Hematopoietic multipotent progenitor cell (in vitro differentiated cells): ENCODE measurements at regions not wholly inside any gene's neighbourhood (a gene's known extent, or its start where the extent isn't known, plus 50 kb on each side); places are given as distances from the start of the nearest gene placed in this dataset.
"Not testable (repeated sequence)": the region's sequence is repeated elsewhere in the genome, so short reads cannot be mapped to it uniquely, and the experiment has no call there.

Experiments
- DNase-seq, 3 donors: peaks; one replicate each; pipeline ENCODE4 v3.0.0-alpha.2; 2011 to 2015; ENCODE audit warnings: low read depth in 2 of 3, low spot score in 2 of 3

DNA sequence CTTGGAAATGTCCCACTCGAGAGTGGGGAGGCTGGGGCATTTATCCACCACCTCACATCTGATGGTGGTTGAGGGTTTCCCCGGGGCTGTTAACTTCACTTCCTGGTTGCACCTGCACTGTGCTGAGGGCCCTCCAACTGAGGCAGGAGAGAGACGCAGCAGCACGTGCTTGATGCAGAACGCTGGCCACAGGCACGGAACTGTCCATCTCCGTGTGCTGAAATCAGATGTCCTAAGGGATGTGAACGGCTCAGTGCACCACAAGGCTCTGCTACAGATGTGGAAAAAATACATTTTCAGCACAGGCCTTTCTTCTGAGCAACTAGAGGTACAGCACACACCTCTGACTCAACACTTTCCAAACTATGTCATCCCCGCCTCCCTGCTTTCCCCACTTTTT, 114.8 kb upstream of the C16orf82 start:
- DNase-seq = no peak

DNA sequence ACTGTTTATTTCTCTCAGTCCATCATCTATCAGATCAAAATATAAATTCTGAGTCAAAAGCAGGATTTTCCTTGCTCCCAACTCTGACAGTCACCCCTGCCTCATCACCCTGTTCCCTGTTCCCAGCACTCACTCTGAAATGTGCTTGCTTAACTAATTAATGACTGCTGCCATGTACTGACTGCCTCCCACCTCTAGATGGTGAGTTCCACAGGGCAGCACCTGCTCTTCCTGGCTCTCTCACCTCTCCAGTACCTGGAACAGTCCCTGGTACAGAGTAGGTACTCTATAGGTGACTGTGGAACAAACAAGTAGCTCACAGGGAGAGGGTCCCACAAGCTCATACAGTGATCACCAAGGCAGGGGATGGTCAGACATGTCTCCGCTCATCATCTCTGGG, 114.3 kb upstream of the C16orf82 start:
- DNase-seq = no peak

DNA sequence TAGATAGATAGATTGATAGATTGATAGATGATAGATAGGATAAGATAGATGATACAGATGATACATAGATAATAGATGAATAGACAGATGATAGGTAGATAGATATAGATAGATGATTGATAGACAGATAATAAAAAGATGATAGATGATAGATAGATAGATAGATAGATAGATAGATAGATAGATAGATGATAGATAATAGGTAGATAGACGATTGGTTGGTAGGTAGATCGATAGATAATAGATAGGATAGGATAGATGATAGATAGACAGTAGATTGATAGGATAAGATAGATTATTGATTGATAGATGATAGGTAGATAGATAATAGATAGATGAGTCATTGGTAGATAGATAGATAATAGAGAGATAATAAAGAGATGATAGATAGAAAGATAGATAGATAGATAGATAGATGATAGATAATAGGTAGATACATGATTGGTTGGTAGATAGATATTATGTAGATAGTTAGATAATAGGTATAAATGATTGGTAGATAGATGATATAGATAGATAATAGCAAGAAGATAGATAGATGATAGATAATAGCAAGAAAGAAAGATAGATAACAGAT, 109.4 kb upstream of the C16orf82 start:
- no peak for DNase-seq

DNA sequence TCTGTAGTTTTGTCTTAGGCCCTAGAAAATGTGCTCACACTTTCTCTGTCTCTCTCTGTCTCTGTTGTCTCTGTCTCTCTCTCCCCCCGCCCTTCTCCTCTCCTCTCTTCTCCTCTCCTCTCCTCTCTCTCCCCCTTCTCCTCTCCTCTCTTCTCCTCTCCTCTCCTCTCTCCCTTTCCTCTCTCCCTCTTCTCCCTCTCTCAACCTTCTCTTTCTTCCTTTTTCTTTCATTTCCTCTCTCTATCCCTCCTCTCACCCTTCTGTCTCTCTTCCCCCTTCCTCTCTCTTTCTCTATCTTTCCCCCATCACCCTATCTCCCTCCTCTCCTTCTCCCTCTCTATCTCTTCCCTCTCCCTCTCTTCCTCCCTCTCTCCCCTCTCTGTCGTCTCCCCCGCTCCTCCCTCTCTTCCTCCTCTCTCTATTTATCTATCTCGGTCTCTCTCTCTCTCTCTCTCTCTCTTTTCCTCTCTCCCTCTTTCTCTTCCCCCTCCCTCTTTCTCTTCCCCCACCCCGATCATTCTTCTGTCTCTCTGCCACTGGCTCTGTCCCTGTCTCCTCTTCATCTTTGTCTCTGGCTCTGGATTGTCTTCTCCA, 107.2 kb upstream of the C16orf82 start:
- DNase-seq = no peak

DNA sequence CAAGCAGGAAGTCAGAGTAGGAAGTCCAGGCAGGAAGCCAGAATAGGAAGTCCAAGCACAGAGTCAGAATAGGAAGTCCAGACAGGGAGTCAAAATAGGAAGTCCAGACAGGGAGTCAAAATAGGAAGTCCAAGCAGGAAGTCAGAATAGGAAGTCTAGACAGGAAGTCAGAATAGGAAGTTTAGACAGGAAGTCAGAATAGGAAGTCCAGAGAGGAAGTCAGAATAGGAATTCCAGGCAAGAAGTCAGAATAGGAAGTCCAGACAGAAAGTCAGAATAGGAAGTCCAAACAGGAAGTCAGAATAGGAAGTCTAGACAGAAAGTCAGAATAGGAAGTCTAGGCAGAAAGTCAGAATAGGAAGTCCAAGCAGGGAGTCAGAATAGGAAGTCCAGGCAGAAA, 105.3 kb upstream of the C16orf82 start:
- DNase-seq = no peak

DNA sequence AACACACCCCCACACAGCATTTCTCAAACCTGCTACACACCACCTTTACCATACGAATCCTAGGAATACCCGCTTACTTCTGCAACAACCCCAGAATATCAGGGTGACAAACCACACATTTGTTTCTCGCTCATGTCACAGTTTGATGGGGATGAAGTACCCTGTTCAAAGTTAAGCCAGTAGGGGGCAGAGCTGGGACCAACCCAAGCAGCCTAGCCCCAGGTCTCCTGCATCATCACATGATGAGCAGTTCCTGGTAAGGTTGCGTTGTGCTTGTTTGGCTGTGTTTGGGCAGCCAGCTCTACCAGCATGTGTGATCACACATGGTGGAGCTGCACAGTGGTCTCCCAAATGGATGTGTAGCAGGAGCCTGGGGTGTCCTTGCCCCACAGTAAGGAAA, 103.6 kb upstream of the C16orf82 start:
- peak in 1 of 3 donors; percentile 3 for DNase-seq

DNA sequence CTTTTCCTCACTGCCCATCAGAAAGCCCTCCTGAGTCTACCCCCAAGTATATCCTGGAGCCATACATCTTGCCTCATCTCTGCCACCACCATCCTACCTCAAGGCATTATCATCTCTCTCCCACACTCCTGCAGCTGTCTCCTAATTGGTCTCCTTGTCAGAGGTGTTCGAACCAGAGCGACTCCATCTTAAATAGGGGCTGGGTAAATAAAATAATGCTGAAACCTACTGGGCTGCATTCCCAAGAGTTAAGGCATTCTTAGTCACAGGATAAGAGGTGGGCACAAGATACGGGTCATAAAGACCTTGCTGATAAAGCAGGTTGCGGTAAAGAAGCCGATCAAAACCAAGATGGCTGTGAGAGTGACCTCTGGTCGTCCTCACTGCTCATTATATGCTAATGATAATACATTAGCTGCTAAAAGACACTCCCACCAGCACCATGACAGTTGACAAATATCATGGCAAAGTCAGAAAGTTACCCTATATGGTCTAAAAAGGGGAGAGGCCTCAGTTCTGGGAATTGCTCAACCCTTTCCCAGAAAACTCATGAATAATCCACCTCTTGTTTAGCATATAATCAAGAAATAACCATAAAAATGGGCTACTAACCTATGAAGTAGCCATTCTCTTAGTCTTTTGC, 97.0 kb upstream of the C16orf82 start:
- no peak for DNase-seq

DNA sequence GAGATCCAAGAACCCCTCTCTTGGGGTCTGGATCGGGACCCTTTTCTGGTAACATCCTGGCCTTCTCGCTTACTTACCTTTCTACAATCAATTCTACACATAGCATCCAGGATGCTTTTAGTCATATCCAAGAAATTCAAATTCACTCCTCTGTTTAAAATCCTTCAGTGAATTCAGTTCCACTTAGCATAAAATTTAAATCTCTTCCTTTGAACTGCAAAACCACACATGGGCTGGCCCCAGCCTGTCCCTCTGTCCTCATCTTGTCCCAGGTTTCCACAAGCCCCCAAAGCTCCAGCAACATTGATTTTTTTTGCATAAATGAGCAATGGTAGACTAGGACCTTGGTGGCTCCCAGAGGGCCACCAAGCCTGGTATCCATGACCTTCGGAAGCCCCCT, 96.4 kb upstream of the C16orf82 start:
- DNase-seq = no peak

DNA sequence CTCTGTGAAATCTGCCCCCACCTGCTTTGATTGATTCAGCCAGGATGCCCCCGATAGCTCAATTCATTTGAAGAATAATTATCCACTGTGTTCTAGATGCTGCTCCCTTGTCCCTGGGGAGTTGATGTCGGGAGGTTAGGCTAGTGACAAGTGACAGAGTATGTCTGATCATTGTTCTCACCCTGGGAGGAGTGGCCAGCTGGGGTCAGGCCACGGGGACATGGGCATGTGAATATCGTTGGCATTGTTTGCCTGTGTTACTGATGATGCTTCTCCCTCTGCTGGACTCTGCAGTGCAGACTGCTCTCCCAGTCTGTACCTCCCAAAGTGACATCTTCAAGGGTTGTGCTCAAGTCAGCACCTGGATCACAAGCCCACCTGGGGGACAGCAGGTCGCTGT, 89.9 kb upstream of the C16orf82 start:
- no peak for DNase-seq

DNA sequence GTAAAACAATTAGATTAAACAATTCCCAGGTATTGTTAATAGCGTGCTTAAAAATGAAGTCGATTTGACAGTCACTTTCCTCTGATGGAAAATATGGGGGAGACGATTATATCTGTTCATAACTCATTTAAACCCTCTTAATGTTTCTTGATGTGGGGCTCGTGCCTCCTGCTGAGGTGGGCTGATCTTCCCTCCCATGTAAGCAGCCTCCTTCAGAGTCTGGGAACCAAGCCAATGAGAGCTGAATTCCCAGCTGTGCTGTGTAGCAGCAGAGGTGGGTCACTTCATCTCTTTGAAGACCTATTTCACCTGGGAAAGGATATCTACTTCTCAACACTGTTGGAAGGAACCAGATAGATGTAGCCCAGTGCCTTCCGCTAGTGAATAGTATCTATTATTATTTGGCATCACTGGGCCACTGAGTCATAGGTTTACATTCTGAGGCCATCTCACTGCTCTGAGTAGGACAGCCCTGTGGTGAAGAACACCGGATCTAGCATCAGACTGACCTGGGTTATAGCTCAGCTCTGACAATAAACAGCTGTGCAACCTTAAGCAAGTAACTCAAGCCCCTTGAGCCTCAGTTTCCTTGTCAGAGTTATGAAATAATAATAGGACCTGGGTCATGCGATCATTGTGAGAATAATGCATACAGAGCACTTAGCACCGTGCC, 85.3 kb upstream of the C16orf82 start:
- no peak for DNase-seq

DNA sequence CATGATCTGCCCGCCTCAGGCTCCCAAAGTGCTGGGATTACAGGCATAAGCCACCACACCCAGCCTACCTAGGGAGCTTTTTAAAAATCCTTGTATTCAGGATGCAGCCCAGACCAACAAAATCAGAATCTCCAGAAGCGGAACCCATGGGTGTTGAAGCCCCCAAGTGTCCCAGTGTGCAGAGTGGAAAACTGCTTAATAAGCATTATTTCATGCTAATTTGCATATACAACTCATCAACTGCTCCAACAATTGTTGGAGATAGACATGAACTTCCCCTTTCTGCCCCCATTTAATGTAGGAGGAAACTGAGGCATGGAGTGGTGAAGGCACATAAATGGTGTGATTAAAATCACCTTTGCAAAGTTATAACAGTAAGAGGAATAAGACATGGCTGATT, 84.3 kb upstream of the C16orf82 start:
- DNase-seq = no peak

DNA sequence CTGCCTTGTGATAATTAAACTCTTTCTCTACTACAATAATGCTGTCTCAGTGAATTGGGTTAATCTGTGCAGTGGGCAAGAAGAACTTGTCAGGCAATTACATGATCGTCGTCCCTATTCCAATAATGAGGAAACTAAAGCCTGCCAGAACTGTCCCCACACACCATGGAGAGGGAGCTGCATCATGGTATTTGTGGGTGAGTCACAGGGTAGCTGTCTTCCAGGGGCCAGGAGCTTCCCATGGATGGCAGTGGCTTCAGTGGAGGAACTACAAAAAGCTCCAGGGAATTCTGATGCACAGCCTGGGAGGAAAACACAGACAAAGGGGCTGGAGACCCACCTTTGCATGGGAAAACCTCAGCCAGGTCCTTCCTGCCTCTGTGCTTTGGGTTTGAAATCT, 83.3 kb upstream of the C16orf82 start:
- DNase-seq = no peak

DNA sequence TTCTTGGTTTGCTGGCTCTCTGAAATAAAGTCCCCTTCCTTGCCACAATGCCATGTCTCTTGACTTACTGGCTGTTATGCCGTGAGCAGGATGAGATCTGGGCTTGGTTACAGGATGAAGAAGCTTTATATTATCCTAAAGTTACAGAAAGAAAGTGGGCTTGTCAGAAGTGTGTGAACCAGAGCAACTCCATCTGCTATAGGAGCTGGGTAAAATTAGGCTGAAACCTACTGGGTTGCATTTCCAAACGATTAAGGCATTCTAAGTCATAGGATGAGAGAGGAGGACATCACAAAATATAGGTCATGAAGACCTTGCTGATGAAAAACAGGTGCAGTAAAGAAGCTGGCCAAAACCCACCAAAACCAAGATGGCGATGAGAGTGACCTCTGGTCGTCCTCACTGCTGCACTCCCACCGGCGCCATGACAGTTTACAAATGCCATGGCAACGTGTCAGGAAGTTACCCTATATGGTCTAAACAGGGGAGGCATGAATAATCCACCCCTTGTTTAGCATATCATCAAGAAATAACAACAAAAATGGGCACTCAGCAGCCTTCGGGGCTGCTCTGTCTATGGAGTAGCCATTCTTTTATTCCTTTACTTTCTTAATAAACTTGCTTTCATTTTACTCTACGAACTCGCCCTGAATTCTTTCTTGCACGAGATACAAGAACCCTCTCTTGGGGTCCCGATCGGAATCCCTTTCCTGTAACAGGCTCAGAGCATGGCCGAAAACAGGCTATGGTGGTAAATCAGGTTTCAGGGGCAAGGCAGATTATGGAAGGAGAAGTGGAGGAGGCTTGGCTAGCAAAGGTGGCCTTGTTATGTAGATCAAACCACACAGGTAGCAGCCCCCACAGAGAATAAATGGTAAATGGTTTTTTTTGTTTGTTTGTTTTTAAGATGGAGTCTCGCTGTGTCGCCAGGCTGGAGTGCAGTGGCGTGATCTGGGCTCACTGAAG, 81.3 kb upstream of the C16orf82 start:
- no peak for DNase-seq

DNA sequence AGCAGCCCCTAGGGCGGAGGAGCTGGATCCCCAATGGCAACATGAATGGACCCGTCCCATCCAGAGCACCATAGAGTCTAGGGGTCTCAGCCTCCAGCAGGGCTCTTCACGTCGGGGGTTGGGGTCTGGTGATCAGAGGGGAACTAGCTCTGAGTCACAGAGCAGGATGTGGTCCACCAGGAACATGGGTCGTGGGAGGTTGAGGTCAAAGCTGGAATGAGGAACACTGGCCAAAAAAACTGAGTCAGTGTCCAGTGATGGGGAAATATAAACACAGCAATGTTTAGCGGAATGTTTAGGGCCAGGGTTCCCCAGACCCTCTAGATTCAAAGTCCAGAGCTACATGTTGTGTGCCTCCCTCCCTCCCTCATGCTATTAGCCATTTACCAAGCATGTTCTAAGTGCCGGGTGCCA, 79.1 kb upstream of the C16orf82 start:
- DNase-seq = no peak

DNA sequence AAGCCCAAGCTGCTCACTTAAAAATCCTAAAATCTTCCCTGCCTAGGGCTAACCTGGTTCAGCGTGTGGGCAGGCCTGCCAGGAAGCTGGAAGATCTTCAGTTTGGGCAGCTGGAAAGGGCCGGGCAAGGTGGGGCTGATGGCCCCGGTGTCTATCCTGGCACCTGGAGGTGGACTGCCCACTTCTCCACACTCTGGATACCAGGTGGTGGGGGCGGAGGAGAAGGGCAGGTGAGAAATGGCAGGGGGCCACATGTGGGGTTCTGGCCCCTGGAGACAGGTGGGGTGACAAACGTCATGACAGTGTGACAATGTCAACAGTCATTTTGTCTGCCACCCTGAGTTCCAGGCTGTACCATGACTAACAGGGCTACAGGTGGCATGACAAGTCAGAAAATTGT, 78.5 kb upstream of the C16orf82 start:
- DNase-seq = no peak

DNA sequence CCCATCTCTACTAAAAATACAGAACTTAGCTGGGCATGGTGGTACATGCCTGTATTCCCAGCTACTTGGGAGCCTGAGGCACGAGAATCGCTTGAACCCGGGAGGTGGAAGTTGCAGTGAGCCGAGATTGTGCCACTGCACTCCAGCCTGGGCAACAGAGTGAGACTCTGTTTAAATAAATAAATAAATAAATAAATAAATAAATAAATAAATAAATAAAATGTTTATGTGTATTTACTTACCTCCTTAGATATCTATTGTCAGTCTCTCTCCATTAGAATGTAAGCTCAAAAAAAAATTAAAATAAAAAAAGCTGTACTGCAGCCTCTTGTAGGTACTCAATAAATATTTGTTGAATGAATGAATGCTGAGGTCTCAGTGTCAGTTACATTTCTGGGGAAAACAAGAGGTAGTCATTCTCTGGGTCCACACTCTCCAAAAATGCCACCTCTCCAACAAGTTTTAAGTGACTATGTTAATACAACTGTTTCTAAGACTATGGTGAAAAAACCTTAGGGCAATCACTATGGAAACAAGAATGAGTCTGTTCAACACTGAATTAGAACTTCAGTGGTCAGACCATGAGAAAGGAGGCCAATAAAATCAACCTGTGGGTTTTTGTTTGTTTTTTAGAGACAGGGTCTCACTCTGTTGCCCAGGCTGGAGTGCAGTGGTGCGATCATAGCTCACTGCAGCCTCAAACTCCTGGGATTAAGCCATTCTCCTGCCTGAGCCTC, 76.2 kb upstream of the C16orf82 start:
- not testable (repeated sequence) for DNase-seq

DNA sequence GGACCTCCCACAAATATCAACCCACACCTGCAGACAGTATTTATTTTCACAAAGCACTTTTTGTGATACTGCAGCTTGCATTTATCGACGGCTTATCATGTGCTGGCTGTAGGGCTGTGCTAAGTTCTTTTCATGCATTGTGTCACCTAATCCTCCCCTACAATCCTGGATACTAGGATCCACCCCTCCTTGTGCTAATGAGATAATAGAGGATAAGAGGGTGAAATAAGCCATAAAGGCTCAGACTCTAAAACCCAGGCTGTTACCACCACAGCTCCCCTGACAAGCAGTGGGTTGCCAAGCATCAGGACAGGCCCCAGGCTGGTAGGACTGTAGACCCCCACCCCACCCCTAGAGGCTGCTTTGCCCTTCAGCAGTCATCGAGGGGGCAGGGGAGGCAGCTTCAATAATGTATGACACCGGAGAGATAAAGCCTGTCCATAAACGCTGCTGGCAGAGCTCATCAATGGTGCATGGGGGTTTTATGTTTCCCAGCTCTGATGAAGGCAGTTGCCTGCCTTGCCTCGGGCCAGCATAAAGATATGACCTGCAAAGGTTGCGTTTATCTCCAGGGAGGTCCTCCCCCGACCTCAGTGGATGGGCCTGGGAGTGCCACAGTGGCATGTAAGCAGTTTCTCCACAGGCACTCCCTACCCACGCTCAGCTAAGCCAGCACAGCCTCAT, 73.9 kb upstream of the C16orf82 start:
- DNase-seq = no peak

DNA sequence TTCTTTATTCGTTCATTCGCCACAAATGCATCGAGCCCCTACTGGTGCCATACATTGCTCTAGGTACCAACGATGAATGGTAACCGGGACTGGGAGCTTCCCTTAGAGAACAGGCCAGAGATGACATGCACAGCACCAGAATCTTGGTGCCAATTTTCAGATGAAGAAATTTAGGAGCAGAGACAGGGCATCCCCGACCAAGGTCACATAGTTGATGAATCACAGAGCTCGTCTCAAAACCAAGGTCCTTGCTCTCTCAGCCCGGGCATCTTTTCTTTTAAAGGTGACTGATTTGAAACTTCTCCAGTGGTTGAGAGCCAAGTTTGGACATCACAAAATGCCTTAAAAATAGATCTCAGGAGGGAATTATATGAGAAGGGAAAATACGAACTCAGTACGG, 73.2 kb upstream of the C16orf82 start:
- no peak for DNase-seq

DNA sequence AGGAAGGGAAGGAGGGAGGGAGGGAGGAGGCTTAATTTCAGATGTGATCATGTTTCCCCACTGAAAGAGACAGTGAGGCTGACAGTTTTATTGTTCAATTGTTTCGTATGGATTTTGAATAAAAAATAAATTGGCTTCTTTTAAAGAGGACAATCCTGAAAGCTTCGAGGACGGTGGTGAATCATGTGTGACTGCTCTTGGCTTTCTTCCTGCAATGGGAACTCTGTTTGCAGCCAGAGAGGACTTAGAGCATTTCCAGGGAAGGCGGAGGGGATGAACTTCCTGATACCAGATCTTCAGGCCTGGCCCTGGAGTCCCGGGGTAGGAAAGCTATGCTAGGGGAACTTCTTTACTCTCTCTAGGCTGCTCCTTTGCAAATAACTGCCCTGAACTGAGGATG, 72.8 kb upstream of the C16orf82 start:
- no peak for DNase-seq

DNA sequence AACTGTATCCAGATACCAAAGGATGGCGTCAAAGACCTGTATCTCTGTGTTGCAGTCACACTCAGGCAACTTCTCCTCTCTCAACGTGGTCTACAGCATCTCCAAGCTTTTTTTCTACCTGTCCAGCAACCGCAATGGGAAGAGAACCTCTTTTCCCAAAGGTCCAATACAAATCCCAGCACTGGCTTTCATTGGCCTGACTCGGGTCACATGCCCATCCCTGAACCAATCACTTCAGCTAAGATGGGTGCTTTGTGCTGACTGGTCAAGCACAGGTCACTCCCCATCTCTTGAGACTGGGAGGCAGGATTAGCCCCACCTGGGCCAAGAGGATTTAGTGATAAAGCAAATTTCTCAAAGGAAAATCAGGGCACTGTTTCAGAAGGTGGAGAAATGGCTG, 71.2 kb upstream of the C16orf82 start:
- DNase-seq = no peak
